H1 (cell line): ENCODE measurements at regions not wholly inside any gene's neighbourhood (a gene's known extent, or its start where the extent isn't known, plus 50 kb on each side); places are given as distances from the start of the nearest gene placed in this dataset.

ENCODE experiments used
- BACH1 ChIP-seq: IDR thresholded peaks from 2 replicates; pipeline ENCODE4 v1.6.1; 2012; ENCODE audit warnings: low read length, improper control_type of control experiment
- CTCF ChIP-seq, 3 experiments: IDR thresholded peaks; 1 replicate in 2 of 3; 2 replicates in 1 of 3; pipeline versions ENCODE4 v1.5.1 to v1.6.1; 2011; ENCODE audit warnings: low read length in 3 of 3, mild to moderate bottlenecking in 3 of 3, inconsistent platforms in 2 of 3, low read depth in 1 of 3, moderate library complexity in 1 of 3; ENCODE audit not compliant: insufficient read depth in 1 of 3; ENCODE audit errors: control extremely low read depth in 1 of 3

GRCh38 chr13:27338816-27339215 is 68.2 kb downstream of the RASL11A start (continued):
- TF ChIP-seq CTCF (IDR thresholded peaks at IDR 0.05; ENCODE audit: control extremely low read depth in 1 of 3, insufficient read depth in 1 of 3, low read depth in 1 of 3, low read length in 3 of 3) = peak; percentile 58 to 66 (median 64)
- peak; percentile 13; the same call in 1 of the 2 replicates for TF ChIP-seq BACH1
